ENCODE measurements at regions not wholly inside any gene's neighbourhood (a gene's known extent, or its start where the extent isn't known, plus 50 kb on each side); places are given as distances from the start of the nearest gene placed in this dataset.

- Histone ChIP-seq H3K4me3 (ENCODE audit: low read length) (peak overlapping the region; percentile 31), H3K9me3 (ENCODE audit: control insufficient read depth, low read length) (no peaks in the 10 kb centered on the region), H3K4me1 (ENCODE audit: control insufficient read depth, insufficient read depth, low read length) (peaks cover 13% of the 10 kb centered on the region), H3K9ac (ENCODE audit: extremely low read depth, low read length, poor library complexity, severe bottlenecking) (no peak overlapping the region), H3K27ac (ENCODE audit: low read depth, low read length) (no peak overlapping the region), H3K27me3 (ENCODE audit: control insufficient read depth, insufficient read depth, low read length, poor library complexity, severe bottlenecking) (no peaks in the 10 kb centered on the region), H3K36me3 (ENCODE audit: control insufficient read depth, insufficient read depth, low read length) (no peaks in the 10 kb centered on the region)
- peak overlapping the region; percentile 34 for H3K27ac Mint-ChIP-seq
- H3K27me3 Mint-ChIP-seq (ENCODE audit: insufficient read depth): peaks cover 5% of the 10 kb centered on the region
- no peaks in the 10 kb centered on the region for H3K36me3 Mint-ChIP-seq (ENCODE audit: low read depth)
- TF ChIP-seq, protein P1, sequence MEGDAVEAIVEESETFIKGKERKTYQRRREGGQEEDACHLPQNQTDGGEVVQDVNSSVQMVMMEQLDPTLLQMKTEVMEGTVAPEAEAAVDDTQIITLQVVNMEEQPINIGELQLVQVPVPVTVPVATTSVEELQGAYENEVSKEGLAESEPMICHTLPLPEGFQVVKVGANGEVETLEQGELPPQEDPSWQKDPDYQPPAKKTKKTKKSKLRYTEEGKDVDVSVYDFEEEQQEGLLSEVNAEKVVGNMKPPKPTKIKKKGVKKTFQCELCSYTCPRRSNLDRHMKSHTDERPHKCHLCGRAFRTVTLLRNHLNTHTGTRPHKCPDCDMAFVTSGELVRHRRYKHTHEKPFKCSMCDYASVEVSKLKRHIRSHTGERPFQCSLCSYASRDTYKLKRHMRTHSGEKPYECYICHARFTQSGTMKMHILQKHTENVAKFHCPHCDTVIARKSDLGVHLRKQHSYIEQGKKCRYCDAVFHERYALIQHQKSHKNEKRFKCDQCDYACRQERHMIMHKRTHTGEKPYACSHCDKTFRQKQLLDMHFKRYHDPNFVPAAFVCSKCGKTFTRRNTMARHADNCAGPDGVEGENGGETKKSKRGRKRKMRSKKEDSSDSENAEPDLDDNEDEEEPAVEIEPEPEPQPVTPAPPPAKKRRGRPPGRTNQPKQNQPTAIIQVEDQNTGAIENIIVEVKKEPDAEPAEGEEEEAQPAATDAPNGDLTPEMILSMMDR (conservative IDR thresholded peaks at IDR 0.05): no peak
- DNase-seq: no peak
- WGBS, 2 experiments (ENCODE audit: insufficient coverage in 1 of 2, insufficient read length in 1 of 2): 91 to 94% methylated on average over 2 of the region's 2 CpGs
- H3K4me1 Mint-ChIP-seq: peaks cover 42% of the 10 kb centered on the region
- no peak overlapping the region for H3K4me3 Mint-ChIP-seq
- peaks cover under 1% of the 10 kb centered on the region for H3K9me3 Mint-ChIP-seq
Measured at GRCh38 chr4:54540931-54541330, 116.8 kb upstream of the KIT start.

- Mint-ChIP-seq H3K27ac (peak overlapping the region; percentile 34), H3K27me3 (ENCODE audit: insufficient read depth) (peaks cover 5% of the 10 kb centered on the region), H3K4me1 (peaks cover 44% of the 10 kb centered on the region), H3K4me3 (peak overlapping the region; percentile 2), H3K36me3 (ENCODE audit: low read depth) (no peaks in the 10 kb centered on the region), H3K9me3 (no peaks in the 10 kb centered on the region)
- Histone ChIP-seq H3K4me1 (ENCODE audit: control insufficient read depth, insufficient read depth, low read length) (peaks cover 13% of the 10 kb centered on the region), H3K36me3 (ENCODE audit: control insufficient read depth, insufficient read depth, low read length) (no peaks in the 10 kb centered on the region), H3K4me3 (ENCODE audit: low read length) (peak overlapping the region; percentile 31), H3K9me3 (ENCODE audit: control insufficient read depth, low read length) (no peaks in the 10 kb centered on the region), H3K9ac (ENCODE audit: extremely low read depth, low read length, poor library complexity, severe bottlenecking) (no peak overlapping the region), H3K27me3 (ENCODE audit: control insufficient read depth, insufficient read depth, low read length, poor library complexity, severe bottlenecking) (no peaks in the 10 kb centered on the region), H3K27ac (ENCODE audit: low read depth, low read length) (peak overlapping the region; percentile 5)
- TF ChIP-seq, protein P1 (conservative IDR thresholded peaks at IDR 0.05): no peak
- DNase-seq: peak; percentile 67
- 32 to 36% methylated on average over 5 to 9 of the region's 10 CpGs for WGBS, 2 experiments (ENCODE audit: insufficient coverage in 1 of 2, insufficient read length in 1 of 2)
Measured at GRCh38 chr4:54541426-54542118, 116.2 kb upstream of the KIT start.

- peaks cover 45% of the 10 kb centered on the region for H3K4me1 Mint-ChIP-seq
- peak overlapping the region; percentile 31 for H3K4me3 ChIP-seq (ENCODE audit: low read length)
- WGBS, 2 experiments (ENCODE audit: insufficient coverage in 1 of 2, insufficient read length in 1 of 2): 90% methylated on average over 2 of the region's 2 CpGs; no CpG with 5 or more reads in 1 of the 2 experiments
- H3K27ac Mint-ChIP-seq: peak overlapping the region; percentile 34
- no peaks in the 10 kb centered on the region for H3K9me3 Mint-ChIP-seq
- H3K9ac ChIP-seq (ENCODE audit: extremely low read depth, low read length, poor library complexity, severe bottlenecking): no peak overlapping the region
- H3K36me3 ChIP-seq (ENCODE audit: control insufficient read depth, insufficient read depth, low read length): no peaks in the 10 kb centered on the region
- no peaks in the 10 kb centered on the region for H3K9me3 ChIP-seq (ENCODE audit: control insufficient read depth, low read length)
- no peaks in the 10 kb centered on the region for H3K27me3 ChIP-seq (ENCODE audit: control insufficient read depth, insufficient read depth, low read length, poor library complexity, severe bottlenecking)
- no peak for DNase-seq
- H3K4me1 ChIP-seq (ENCODE audit: control insufficient read depth, insufficient read depth, low read length): peaks cover 13% of the 10 kb centered on the region
- TF ChIP-seq, protein P1 (conservative IDR thresholded peaks at IDR 0.05): no peak
- no peak overlapping the region for H3K27ac ChIP-seq (ENCODE audit: low read depth, low read length)
- H3K27me3 Mint-ChIP-seq (ENCODE audit: insufficient read depth): peaks cover 5% of the 10 kb centered on the region
- H3K4me3 Mint-ChIP-seq: peak overlapping the region; percentile 2
- no peaks in the 10 kb centered on the region for H3K36me3 Mint-ChIP-seq (ENCODE audit: low read depth)
Measured at GRCh38 chr4:54542119-54542438, 115.7 kb upstream of the KIT start.

All from endodermal cell (in vitro differentiated cells).